Astrocyte (in vitro differentiated cells and primary cell): ENCODE measurements at regions not wholly inside any gene's neighbourhood (a gene's known extent, or its start where the extent isn't known, plus 50 kb on each side); places are given as distances from the start of the nearest gene placed in this dataset.

Source experiments
- EZH2 ChIP-seq: IDR thresholded peaks from 2 replicates; pipeline ENCODE4 v1.6.1; 2012; ENCODE audit warnings: mild to moderate bottlenecking, low read length, inconsistent platforms; ENCODE audit not compliant: insufficient read depth
- TF ChIP-seq, protein P1 (sequence below): IDR thresholded peaks from 2 replicates; pipeline ENCODE4 v1.5.1; 2011; ENCODE audit warnings: low read depth, mild to moderate bottlenecking, inconsistent platforms, low read length, moderate library complexity; ENCODE audit not compliant: insufficient read depth

GRCh38 chr5:173396311-173396993 is 68.2 kb upstream of the STC2 start:
- no peak for TF ChIP-seq EZH2
- TF ChIP-seq, protein P1, sequence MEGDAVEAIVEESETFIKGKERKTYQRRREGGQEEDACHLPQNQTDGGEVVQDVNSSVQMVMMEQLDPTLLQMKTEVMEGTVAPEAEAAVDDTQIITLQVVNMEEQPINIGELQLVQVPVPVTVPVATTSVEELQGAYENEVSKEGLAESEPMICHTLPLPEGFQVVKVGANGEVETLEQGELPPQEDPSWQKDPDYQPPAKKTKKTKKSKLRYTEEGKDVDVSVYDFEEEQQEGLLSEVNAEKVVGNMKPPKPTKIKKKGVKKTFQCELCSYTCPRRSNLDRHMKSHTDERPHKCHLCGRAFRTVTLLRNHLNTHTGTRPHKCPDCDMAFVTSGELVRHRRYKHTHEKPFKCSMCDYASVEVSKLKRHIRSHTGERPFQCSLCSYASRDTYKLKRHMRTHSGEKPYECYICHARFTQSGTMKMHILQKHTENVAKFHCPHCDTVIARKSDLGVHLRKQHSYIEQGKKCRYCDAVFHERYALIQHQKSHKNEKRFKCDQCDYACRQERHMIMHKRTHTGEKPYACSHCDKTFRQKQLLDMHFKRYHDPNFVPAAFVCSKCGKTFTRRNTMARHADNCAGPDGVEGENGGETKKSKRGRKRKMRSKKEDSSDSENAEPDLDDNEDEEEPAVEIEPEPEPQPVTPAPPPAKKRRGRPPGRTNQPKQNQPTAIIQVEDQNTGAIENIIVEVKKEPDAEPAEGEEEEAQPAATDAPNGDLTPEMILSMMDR, result no peak
